CD4-positive, alpha-beta T cell treated with Interferon alpha-2 for 1 hour (primary cell): ENCODE measurements at regions not wholly inside any gene's neighbourhood (a gene's known extent, or its start where the extent isn't known, plus 50 kb on each side); places are given as distances from the start of the nearest gene placed in this dataset.
"Not testable (repeated sequence)": the region's sequence is repeated elsewhere in the genome, so short reads cannot be mapped to it uniquely, and the experiment has no call there.

ENCODE experiments used
- DNase-seq, 2 donors: peaks; one replicate each; pipeline ENCODE4 v3.0.0-alpha.2; 2020 to 2022

- no peak for DNase-seq
These were observed 107.5 kb upstream of the SERPINE2 start for GRCh38 chr2:224146356-224147160.

GRCh38 chr2:224145751-224146355, 106.8 kb upstream of the SERPINE2 start:
- no peak for DNase-seq

GRCh38 chr2:224143526-224143925, 104.4 kb upstream of the SERPINE2 start:
- DNase-seq = no peak

GRCh38 chr2:224142397-224143312, 103.6 kb upstream of the SERPINE2 start:
- DNase-seq = no peak

- no peak for DNase-seq
These were observed 102.2 kb upstream of the SERPINE2 start for GRCh38 chr2:224141304-224141703.

GRCh38 chr2:224137208-224137607, 98.1 kb upstream of the SERPINE2 start:
- no peak for DNase-seq

- DNase-seq = no peak
These were observed 97.3 kb upstream of the SERPINE2 start for GRCh38 chr2:224136396-224136795.

- no peak for DNase-seq
These were observed 96.8 kb upstream of the SERPINE2 start for GRCh38 chr2:224135881-224136280.

- DNase-seq = no peak
These were observed 95.1 kb upstream of the SERPINE2 start for GRCh38 chr2:224134003-224134734.

GRCh38 chr2:224133387-224133786, 94.3 kb upstream of the SERPINE2 start:
- no peak for DNase-seq

- DNase-seq = no peak
These were observed 88.9 kb upstream of the SERPINE2 start for GRCh38 chr2:224127871-224128501.

GRCh38 chr2:224126440-224126839, 87.4 kb upstream of the SERPINE2 start:
- no peak for DNase-seq

- DNase-seq = no peak
These were observed 86.9 kb upstream of the SERPINE2 start for GRCh38 chr2:224126003-224126402.

GRCh38 chr2:224122542-224122941, 83.5 kb upstream of the SERPINE2 start:
- no peak for DNase-seq

GRCh38 chr2:224121406-224122067, 82.5 kb upstream of the SERPINE2 start:
- no peak for DNase-seq

- no peak for DNase-seq
These were observed 81.9 kb upstream of the SERPINE2 start for GRCh38 chr2:224120986-224121385.

- not testable (repeated sequence) for DNase-seq
These were observed 80.8 kb upstream of the SERPINE2 start for GRCh38 chr2:224119846-224120245.

GRCh38 chr2:224114428-224114827, 75.3 kb upstream of the SERPINE2 start:
- DNase-seq = no peak

GRCh38 chr2:224113930-224114329, 74.8 kb upstream of the SERPINE2 start:
- not testable (repeated sequence) for DNase-seq

GRCh38 chr2:224111576-224111975, 72.5 kb upstream of the SERPINE2 start:
- DNase-seq = no peak

GRCh38 chr2:224110811-224111210, 71.7 kb upstream of the SERPINE2 start:
- DNase-seq = no peak

- no peak for DNase-seq
These were observed 70.7 kb upstream of the SERPINE2 start for GRCh38 chr2:224109751-224110150.
